Breast epithelium (tissue), 4 donors: ENCODE measurements at regions not wholly inside any gene's neighbourhood (a gene's known extent, or its start where the extent isn't known, plus 50 kb on each side); places are given as distances from the start of the nearest gene placed in this dataset.

Source experiments
- DNase-seq, 2 donors: peaks; one replicate each; pipeline ENCODE4 v3.0.0-alpha.2; 2019; ENCODE audit warnings: low spot score in 2 of 2
- H3K27ac ChIP-seq, 2 donors: fragments of 200-600 bp; sonication (generic) in 1 of 2; one replicate each; pipeline ENCODE4 v1.5.1; 2016 to 2019; ENCODE audit warnings: mild to moderate bottlenecking in 1 of 2
- H3K27me3 ChIP-seq, 2 donors: fragments of 200-600 bp; sonication (generic) in 1 of 2; one replicate each; pipeline versions ENCODE4 v1.5.1 to v1.6.0; 2017 to 2019; ENCODE audit warnings: control low read depth in 1 of 2, mild to moderate bottlenecking in 1 of 2
- H3K36me3 ChIP-seq: fragments of 200-600 bp; one replicate; pipeline ENCODE4 v1.5.1; 2019
- H3K4me1 ChIP-seq, 2 donors: fragments of 200-600 bp; sonication (generic); one replicate each; pipeline ENCODE4 v1.5.1; 2016 to 2019; ENCODE audit warnings: control low read depth in 1 of 2
- H3K4me3 ChIP-seq, 3 donors: fragments of 200-600 bp; sonication (generic); 1 replicate in 2 of 3; 2 replicates in 1 of 3; pipeline ENCODE4 v1.5.1; 2016 to 2019; ENCODE audit warnings: mild to moderate bottlenecking in 3 of 3, moderate library complexity in 2 of 3
- H3K9me3 ChIP-seq, 2 donors: fragments of 200-600 bp; sonication (generic) in 1 of 2; one replicate each; pipeline ENCODE4 v1.5.1; 2016 to 2019; ENCODE audit warnings: control low read depth in 1 of 2
- POLR2A ChIP-seq: fragments of 450-650 bp; IDR thresholded peaks from one replicate; pipeline ENCODE4 v1.6.1; 2016; ENCODE audit warnings: antibody characterized with exemption, mild to moderate bottlenecking, moderate library complexity
- POLR2AphosphoS5 ChIP-seq, 3 donors: sonication (generic); formaldehyde crosslinking; IDR thresholded peaks; one replicate each; pipeline ENCODE4 v1.6.1; 2017; ENCODE audit warnings: antibody characterized with exemption in 3 of 3
- intact Hi-C: fragments of 100-400 bp; cut with DNase I; formaldehyde crosslinking; loops from one replicate; pipeline ENCODE4 v1.15.1; 2023; ENCODE audit warnings: low total_unique reads
- TF ChIP-seq, protein P1 (sequence below), 3 donors: fragments of 450-650 bp; IDR thresholded peaks; one replicate each; pipeline ENCODE4 v1.5.1; 2016 to 2017; ENCODE audit warnings: antibody characterized with exemption in 3 of 3, mild to moderate bottlenecking in 3 of 3, moderate library complexity in 3 of 3

GRCh38 chr1:222910699-222911098 lies 95.9 kb downstream of the DISP1 start:
- TF ChIP-seq POLR2AphosphoS5 (IDR thresholded peaks at IDR 0.05) (no peak), POLR2A (no peak)
- TF ChIP-seq, protein P1, sequence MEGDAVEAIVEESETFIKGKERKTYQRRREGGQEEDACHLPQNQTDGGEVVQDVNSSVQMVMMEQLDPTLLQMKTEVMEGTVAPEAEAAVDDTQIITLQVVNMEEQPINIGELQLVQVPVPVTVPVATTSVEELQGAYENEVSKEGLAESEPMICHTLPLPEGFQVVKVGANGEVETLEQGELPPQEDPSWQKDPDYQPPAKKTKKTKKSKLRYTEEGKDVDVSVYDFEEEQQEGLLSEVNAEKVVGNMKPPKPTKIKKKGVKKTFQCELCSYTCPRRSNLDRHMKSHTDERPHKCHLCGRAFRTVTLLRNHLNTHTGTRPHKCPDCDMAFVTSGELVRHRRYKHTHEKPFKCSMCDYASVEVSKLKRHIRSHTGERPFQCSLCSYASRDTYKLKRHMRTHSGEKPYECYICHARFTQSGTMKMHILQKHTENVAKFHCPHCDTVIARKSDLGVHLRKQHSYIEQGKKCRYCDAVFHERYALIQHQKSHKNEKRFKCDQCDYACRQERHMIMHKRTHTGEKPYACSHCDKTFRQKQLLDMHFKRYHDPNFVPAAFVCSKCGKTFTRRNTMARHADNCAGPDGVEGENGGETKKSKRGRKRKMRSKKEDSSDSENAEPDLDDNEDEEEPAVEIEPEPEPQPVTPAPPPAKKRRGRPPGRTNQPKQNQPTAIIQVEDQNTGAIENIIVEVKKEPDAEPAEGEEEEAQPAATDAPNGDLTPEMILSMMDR (IDR thresholded peaks at IDR 0.05), result no peak
- H3K27ac ChIP-seq, result no peak overlapping the region
- intact Hi-C loops, result no loop called here

DNA sequence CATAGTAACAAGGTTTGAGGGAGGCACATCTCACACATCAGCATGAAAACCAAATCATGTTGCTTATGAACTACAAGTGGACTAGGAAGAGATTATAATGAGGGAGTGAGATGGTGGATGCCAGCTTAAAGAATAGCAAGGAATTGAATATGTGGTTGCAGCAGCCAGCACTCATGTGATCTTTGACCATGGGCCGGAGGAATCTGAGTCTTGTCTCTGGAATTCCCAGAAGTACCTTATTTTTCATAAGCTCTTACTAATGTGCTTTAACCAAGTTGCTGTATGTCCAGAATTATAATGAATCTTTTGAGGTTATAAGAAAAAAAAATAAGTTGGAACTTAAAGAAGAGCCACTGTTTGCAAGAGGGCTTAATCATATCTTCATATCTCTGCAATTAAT lies 97.0 kb downstream of the DISP1 start:
- intact Hi-C loops, result no loop called here
- TF ChIP-seq, protein P1 (IDR thresholded peaks at IDR 0.05), result no peak
- no peak for TF ChIP-seq POLR2AphosphoS5 (IDR thresholded peaks at IDR 0.05)
- TF ChIP-seq POLR2A, result no peak
- DNase-seq, result no peak
- H3K9me3 ChIP-seq, result peaks cover 2% of the 10 kb centered on the region in 2 donors
- H3K27me3 ChIP-seq, result no peaks in the 10 kb centered on the region
- H3K36me3 ChIP-seq, result no peaks in the 10 kb centered on the region
- no peak overlapping the region for H3K27ac ChIP-seq
- H3K4me3 ChIP-seq, result no peak overlapping the region
- H3K4me1 ChIP-seq, result peaks cover 0 to 6% of the 10 kb centered on the region in 2 donors

More at GRCh38 chr1:222910699-222911098, 95.9 kb downstream of the DISP1 start:
- Histone ChIP-seq H3K36me3 (no peaks in the 10 kb centered on the region), H3K4me1 (peaks cover 0 to 6% of the 10 kb centered on the region in 2 donors), H3K4me3 (no peak overlapping the region), H3K9me3 (no peaks in the 10 kb centered on the region), H3K27me3 (no peaks in the 10 kb centered on the region)
- no peak for DNase-seq

DNA sequence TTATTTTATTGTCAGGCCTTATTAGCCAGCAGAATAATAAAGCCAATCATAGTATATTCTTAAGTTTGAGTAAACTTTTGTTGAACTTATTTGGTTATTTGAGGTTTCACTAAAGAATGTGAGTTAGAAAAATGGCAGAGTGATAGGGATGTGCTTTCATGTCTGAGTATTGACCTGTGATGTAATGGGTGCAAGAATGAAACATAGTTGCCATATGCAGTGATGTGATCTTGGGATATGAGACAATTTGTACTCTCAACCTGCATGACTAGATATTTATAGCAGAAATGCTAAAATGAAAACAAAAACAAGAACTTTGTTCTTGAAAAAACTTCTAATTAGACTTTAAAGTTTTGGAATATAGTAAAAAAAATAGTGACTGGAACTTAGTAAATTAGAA lies 97.9 kb downstream of the DISP1 start:
- peaks cover 0 to 6% of the 10 kb centered on the region in 2 donors for H3K4me1 ChIP-seq
- TF ChIP-seq POLR2AphosphoS5 (IDR thresholded peaks at IDR 0.05) (no peak), POLR2A (no peak)
- TF ChIP-seq, protein P1 (IDR thresholded peaks at IDR 0.05), result no peak
- H3K4me3 ChIP-seq, result no peak overlapping the region
- no peak for DNase-seq
- intact Hi-C loops, result no loop called here
- H3K27ac ChIP-seq, result no peak overlapping the region
- H3K36me3 ChIP-seq, result no peaks in the 10 kb centered on the region
- H3K27me3 ChIP-seq, result no peaks in the 10 kb centered on the region
- peaks cover 6 to 7% of the 10 kb centered on the region in 2 donors for H3K9me3 ChIP-seq

GRCh38 chr1:222914861-222915632 lies 100.2 kb downstream of the DISP1 start:
- H3K27me3 ChIP-seq, result no peaks in the 10 kb centered on the region
- H3K36me3 ChIP-seq, result no peaks in the 10 kb centered on the region
- TF ChIP-seq POLR2A (no peak), POLR2AphosphoS5 (IDR thresholded peaks at IDR 0.05) (no peak)
- TF ChIP-seq, protein P1 (IDR thresholded peaks at IDR 0.05), result no peak
- no peak for DNase-seq
- peaks cover 6 to 7% of the 10 kb centered on the region in 2 donors for H3K9me3 ChIP-seq
- peaks cover 0 to 6% of the 10 kb centered on the region in 2 donors for H3K4me1 ChIP-seq
- H3K4me3 ChIP-seq, result no peak overlapping the region
- intact Hi-C loops, result no loop called here
- H3K27ac ChIP-seq, result no peak overlapping the region

DNA sequence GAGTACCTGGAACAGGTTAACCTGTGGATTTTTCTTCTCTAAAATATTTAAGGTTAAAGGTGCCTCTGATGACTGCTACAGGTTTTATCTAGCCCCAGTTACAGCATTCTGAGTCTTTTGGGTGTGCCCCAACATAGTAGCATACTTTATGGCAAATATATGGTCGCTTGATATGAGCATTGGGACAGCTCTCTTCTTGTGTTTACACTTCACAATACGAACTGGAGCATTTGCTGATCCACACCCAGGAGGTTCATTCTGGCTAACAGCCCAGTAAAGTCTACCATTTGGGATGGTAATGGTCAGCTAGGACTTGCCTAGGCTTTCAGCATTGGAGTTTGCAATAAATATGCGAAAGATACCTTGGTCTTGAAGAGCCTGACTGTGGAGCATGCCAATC lies 101.3 kb downstream of the DISP1 start:
- Histone ChIP-seq H3K4me1 (peaks cover 0 to 6% of the 10 kb centered on the region in 2 donors), H3K27me3 (no peaks in the 10 kb centered on the region), H3K27ac (no peak overlapping the region), H3K36me3 (no peaks in the 10 kb centered on the region), H3K4me3 (no peak overlapping the region), H3K9me3 (peaks cover 6 to 7% of the 10 kb centered on the region in 2 donors)
- TF ChIP-seq POLR2AphosphoS5 (IDR thresholded peaks at IDR 0.05) (no peak), POLR2A (no peak)
- TF ChIP-seq, protein P1 (IDR thresholded peaks at IDR 0.05), result no peak
- intact Hi-C loops, result no loop called here
- no peak for DNase-seq
